Activated effector memory CD4-positive, alpha-beta T cell treated with anti-CD3 and anti-CD28 coated beads, Interleukin-2, amount 50 U/mL, for 16 hours (primary cell): ENCODE measurements at regions not wholly inside any gene's neighbourhood (a gene's known extent, or its start where the extent isn't known, plus 50 kb on each side); places are given as distances from the start of the nearest gene placed in this dataset.

ENCODE experiments used
- DNase-seq: peaks from one replicate; pipeline ENCODE4 v3.0.0-alpha.2; 2020

- no peak for DNase-seq
Measured at GRCh38 chr11:95465887-95466286, 234.9 kb upstream of the SESN3 start.

- DNase-seq = no peak
Measured at GRCh38 chr11:95461858-95462257, 230.9 kb upstream of the SESN3 start.

- no peak for DNase-seq
Measured at GRCh38 chr11:95461348-95461747, 230.3 kb upstream of the SESN3 start.

GRCh38 chr11:95459291-95460042 lies 228.5 kb upstream of the SESN3 start:
- no peak for DNase-seq

GRCh38 chr11:95456714-95457491 lies 225.9 kb upstream of the SESN3 start:
- DNase-seq = no peak

- DNase-seq = no peak
Measured at GRCh38 chr11:95455228-95455970, 224.4 kb upstream of the SESN3 start.

GRCh38 chr11:95453616-95454171 lies 222.7 kb upstream of the SESN3 start:
- no peak for DNase-seq

- DNase-seq = no peak
Measured at GRCh38 chr11:95451682-95452081, 220.7 kb upstream of the SESN3 start.

GRCh38 chr11:95451261-95451660 lies 220.3 kb upstream of the SESN3 start:
- no peak for DNase-seq

GRCh38 chr11:95450547-95451123 lies 219.6 kb upstream of the SESN3 start:
- no peak for DNase-seq

GRCh38 chr11:95445746-95446333 lies 214.8 kb upstream of the SESN3 start:
- no peak for DNase-seq

- DNase-seq = no peak
Measured at GRCh38 chr11:95444309-95445241, 213.6 kb upstream of the SESN3 start.

- peak; percentile 67 for DNase-seq
Measured at GRCh38 chr11:95443386-95443785, 212.4 kb upstream of the SESN3 start.

GRCh38 chr11:95442531-95443050 lies 211.6 kb upstream of the SESN3 start:
- no peak for DNase-seq

- DNase-seq = no peak
Measured at GRCh38 chr11:95435628-95436353, 204.8 kb upstream of the SESN3 start.

- DNase-seq = no peak
Measured at GRCh38 chr11:95435192-95435591, 204.2 kb upstream of the SESN3 start.

- no peak for DNase-seq
Measured at GRCh38 chr11:95434489-95435057, 203.6 kb upstream of the SESN3 start.

- DNase-seq = no peak
Measured at GRCh38 chr11:95434009-95434408, 203.0 kb upstream of the SESN3 start.

GRCh38 chr11:95432714-95433503 lies 201.9 kb upstream of the SESN3 start:
- no peak for DNase-seq
